Osteoblast (primary cell): ENCODE measurements at regions not wholly inside any gene's neighbourhood (a gene's known extent, or its start where the extent isn't known, plus 50 kb on each side); places are given as distances from the start of the nearest gene placed in this dataset.

Source experiments
- DNase-seq: peaks from one replicate; pipeline ENCODE4 v3.0.0; 2011; ENCODE audit warnings: low spot score, mixed read lengths; ENCODE audit not compliant: insufficient read length; ENCODE audit errors: missing footprints
- H2AFZ ChIP-seq: 2 replicates; pipeline ENCODE4 v1.6.0; 2011; ENCODE audit warnings: mild to moderate bottlenecking, low read length
- H3K27ac ChIP-seq: 2 replicates; pipeline ENCODE4 v1.5.1; 2011; ENCODE audit warnings: mild to moderate bottlenecking, low read depth, low read length, moderate library complexity
- H3K27me3 ChIP-seq: 2 replicates; pipeline ENCODE4 v1.6.0; 2012; ENCODE audit warnings: mild to moderate bottlenecking, control low read depth, inconsistent platforms, low read length, moderate library complexity; ENCODE audit not compliant: insufficient read depth
- H3K36me3 ChIP-seq: 2 replicates; pipeline ENCODE4 v1.5.1; 2011; ENCODE audit warnings: mild to moderate bottlenecking, low read length, control low read depth, moderate library complexity; ENCODE audit not compliant: insufficient read depth
- H3K4me1 ChIP-seq: 2 replicates; pipeline ENCODE4 v1.5.1; 2011; ENCODE audit warnings: mild to moderate bottlenecking, low read length, control low read depth, moderate library complexity; ENCODE audit not compliant: insufficient read depth
- H3K4me2 ChIP-seq: 2 replicates; pipeline ENCODE4 v1.6.0; 2011; ENCODE audit warnings: mild to moderate bottlenecking, low read length; ENCODE audit not compliant: insufficient read depth
- H3K4me3 ChIP-seq: fragments of 200-600 bp; sonication (generic); 3 replicates; pipeline ENCODE4 v1.5.1; 2012; ENCODE audit warnings: mild to moderate bottlenecking, low read length, inconsistent platforms; ENCODE audit not compliant: insufficient read depth
- H3K79me2 ChIP-seq: 2 replicates; pipeline ENCODE4 v1.6.0; 2012; ENCODE audit warnings: mild to moderate bottlenecking, low read length, control low read depth, inconsistent platforms; ENCODE audit not compliant: insufficient read depth
- H3K9me3 ChIP-seq: 2 replicates; pipeline ENCODE4 v1.5.1; 2011; ENCODE audit warnings: low read depth, low read length, control low read depth
- H4K20me1 ChIP-seq: 2 replicates; pipeline ENCODE4 v1.6.0; 2012; ENCODE audit warnings: mild to moderate bottlenecking, low read length, control low read depth; ENCODE audit not compliant: insufficient read depth
- CTCF ChIP-seq: IDR thresholded peaks from 2 replicates; pipeline ENCODE4 v1.5.1; 2011; ENCODE audit warnings: mild to moderate bottlenecking, low read depth, low read length, moderate library complexity; ENCODE audit errors: extremely low read depth

GRCh38 chr11:116415095-116415494 lies 357.7 kb downstream of the BUD13 start:
- Histone ChIP-seq H3K27me3 (no peaks in the 10 kb centered on the region), H3K4me2 (no peak overlapping the region), H2AFZ (no peak overlapping the region), H3K4me1 (no peaks in the 10 kb centered on the region), H3K9me3 (no peaks in the 10 kb centered on the region), H3K4me3 (no peak overlapping the region), H4K20me1 (no peaks in the 10 kb centered on the region), H3K79me2 (no peaks in the 10 kb centered on the region), H3K27ac (no peak overlapping the region), H3K36me3 (no peaks in the 10 kb centered on the region)
- TF ChIP-seq CTCF = no peak
- DNase-seq = no peak

- Histone ChIP-seq H3K79me2 (no peaks in the 10 kb centered on the region), H2AFZ (no peak overlapping the region), H4K20me1 (no peaks in the 10 kb centered on the region), H3K4me1 (no peaks in the 10 kb centered on the region), H3K36me3 (no peaks in the 10 kb centered on the region), H3K9me3 (no peaks in the 10 kb centered on the region), H3K4me2 (no peak overlapping the region), H3K27me3 (no peaks in the 10 kb centered on the region), H3K27ac (no peak overlapping the region), H3K4me3 (no peak overlapping the region)
- DNase-seq = no peak
- no peak for TF ChIP-seq CTCF
These were observed 358.4 kb downstream of the BUD13 start for GRCh38 chr11:116414357-116414880.

- no peaks in the 10 kb centered on the region for H3K9me3 ChIP-seq
These were observed 359.2 kb downstream of the BUD13 start for GRCh38 chr11:116413301-116414242.

More at GRCh38 chr11:116413301-116414242, 359.2 kb downstream of the BUD13 start:
- Histone ChIP-seq H3K4me3 (no peak overlapping the region), H3K4me1 (no peaks in the 10 kb centered on the region), H3K4me2 (no peak overlapping the region), H3K27ac (no peak overlapping the region), H3K27me3 (no peaks in the 10 kb centered on the region), H3K79me2 (no peaks in the 10 kb centered on the region), H3K36me3 (no peaks in the 10 kb centered on the region), H2AFZ (no peak overlapping the region), H4K20me1 (no peaks in the 10 kb centered on the region)
- no peak for TF ChIP-seq CTCF
- DNase-seq = no peak
